Karpas-422 (cell line): ENCODE measurements at regions not wholly inside any gene's neighbourhood (a gene's known extent, or its start where the extent isn't known, plus 50 kb on each side); places are given as distances from the start of the nearest gene placed in this dataset.

Experiments
- DNase-seq: peaks from one replicate; pipeline ENCODE4 v3.0.0-alpha.2; 2015
- H2AFZ ChIP-seq: fragments of 200-600 bp; sonication (generic); 2 replicates; pipeline ENCODE4 v1.6.1; 2014; ENCODE audit warnings: antibody characterized with exemption, low read length, mixed read lengths
- H3K27ac ChIP-seq: fragments of 200-600 bp; sonication (generic); 2 replicates; pipeline ENCODE4 v1.5.1; 2014; ENCODE audit warnings: mild to moderate bottlenecking, low read length, moderate library complexity
- H3K27me3 ChIP-seq: fragments of 200-600 bp; sonication (generic); 2 replicates; pipeline ENCODE4 v1.6.1; 2014; ENCODE audit warnings: low read length, mixed read lengths
- H3K36me3 ChIP-seq: fragments of 200-600 bp; sonication (generic); 2 replicates; pipeline ENCODE4 v1.6.1; 2014; ENCODE audit warnings: low read length, mixed read lengths; ENCODE audit not compliant: insufficient read depth
- H3K4me1 ChIP-seq: fragments of 200-600 bp; sonication (generic); 2 replicates; pipeline ENCODE4 v1.6.1; 2014; ENCODE audit warnings: mild to moderate bottlenecking, low read length, mixed read lengths
- H3K4me2 ChIP-seq: fragments of 200-600 bp; sonication (generic); 2 replicates; pipeline ENCODE4 v1.6.1; 2014; ENCODE audit warnings: low read length, low read depth, mild to moderate bottlenecking; ENCODE audit not compliant: poor library complexity, severe bottlenecking
- H3K4me3 ChIP-seq: fragments of 200-600 bp; sonication (generic); 2 replicates; pipeline ENCODE4 v1.5.1; 2014; ENCODE audit warnings: mild to moderate bottlenecking, antibody characterized with exemption, low read length, mixed read lengths
- H3K79me2 ChIP-seq: fragments of 200-600 bp; sonication (generic); 2 replicates; pipeline ENCODE4 v1.6.1; 2014; ENCODE audit warnings: mild to moderate bottlenecking, low read length, mixed read lengths
- H3K9ac ChIP-seq: fragments of 200-600 bp; sonication (generic); 2 replicates; pipeline ENCODE4 v1.6.0; 2014; ENCODE audit warnings: low read length
- H3K9me2 ChIP-seq: fragments of 200-600 bp; sonication (generic), shearing (Covaris generic); replicated peaks from 2 replicates; pipeline ENCODE4 v1.6.0; 2014; ENCODE audit warnings: mild to moderate bottlenecking, low read length, moderate library complexity; ENCODE audit not compliant: insufficient read depth
- H3K9me3 ChIP-seq: fragments of 300-700, 200-600 bp; sonication (generic); 2 replicates; pipeline ENCODE4 v1.6.1; 2014; ENCODE audit warnings: low read length, mixed read lengths
- H4K20me1 ChIP-seq: fragments of 200-600 bp; sonication (generic); 2 replicates; pipeline ENCODE4 v1.6.1; 2014; ENCODE audit warnings: mild to moderate bottlenecking, antibody characterized with exemption, low read length, low read depth; ENCODE audit not compliant: insufficient read depth

DNA sequence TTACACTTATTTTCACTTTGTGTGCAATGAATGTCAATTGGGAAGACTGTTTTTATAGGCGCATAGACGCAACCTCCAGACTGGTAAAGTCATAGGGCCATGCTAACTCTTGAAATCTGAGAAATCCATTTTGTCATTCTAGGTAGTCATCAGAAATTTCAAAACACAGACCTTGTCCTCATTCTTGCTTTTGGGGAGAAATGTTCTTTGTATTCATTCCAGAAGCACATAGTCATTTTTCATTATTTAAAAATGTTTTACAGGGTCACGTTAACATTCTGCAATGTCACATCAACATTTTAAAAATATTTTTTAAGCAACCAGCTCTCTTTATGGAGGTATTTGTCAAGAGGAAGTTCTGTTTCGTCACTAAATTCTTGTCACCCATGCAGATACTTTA is 898.4 kb downstream of the PDCD6IP start:
- no peaks in the 10 kb centered on the region for H3K36me3 ChIP-seq
- no peaks in the 10 kb centered on the region for H4K20me1 ChIP-seq
- H3K79me2 ChIP-seq, result no peaks in the 10 kb centered on the region
- no peaks in the 10 kb centered on the region for H3K9me2 ChIP-seq
- no peak for DNase-seq
- no peak overlapping the region for H2AFZ ChIP-seq
- no peak overlapping the region for H3K4me2 ChIP-seq
- H3K4me3 ChIP-seq, result no peak overlapping the region
- no peaks in the 10 kb centered on the region for H3K27me3 ChIP-seq
- H3K9ac ChIP-seq, result no peak overlapping the region
- H3K27ac ChIP-seq, result no peak overlapping the region
- H3K4me1 ChIP-seq, result no peaks in the 10 kb centered on the region
- peaks cover 7% of the 10 kb centered on the region; the same call in 1 of the 2 replicates for H3K9me3 ChIP-seq

DNA sequence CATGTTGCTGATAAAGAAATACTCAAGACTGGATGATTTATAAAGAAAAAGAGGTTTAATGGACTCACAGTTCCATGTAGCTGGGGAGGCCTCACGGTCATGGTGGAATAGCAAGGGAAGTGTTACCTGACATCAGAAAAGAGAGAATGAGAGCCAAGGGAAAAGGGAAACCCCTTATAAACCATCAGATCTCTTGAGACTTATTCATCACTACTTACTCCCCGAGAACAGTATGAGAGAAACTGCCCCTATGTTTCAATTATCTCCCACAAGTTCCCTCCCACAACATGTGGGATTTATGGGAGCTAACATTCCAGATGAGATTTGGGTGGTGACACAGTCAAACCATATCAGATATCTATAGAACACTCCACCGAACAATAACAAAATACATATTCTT is 904.6 kb downstream of the PDCD6IP start:
- H3K4me3 ChIP-seq, result no peak overlapping the region
- no peaks in the 10 kb centered on the region for H3K4me1 ChIP-seq
- no peaks in the 10 kb centered on the region for H4K20me1 ChIP-seq
- no peaks in the 10 kb centered on the region for H3K79me2 ChIP-seq
- no peak overlapping the region for H3K4me2 ChIP-seq
- no peak overlapping the region for H3K9ac ChIP-seq
- no peaks in the 10 kb centered on the region for H3K27me3 ChIP-seq
- no peaks in the 10 kb centered on the region for H3K36me3 ChIP-seq
- H3K27ac ChIP-seq, result no peak overlapping the region
- H3K9me3 ChIP-seq, result peaks cover 7% of the 10 kb centered on the region; the same call in 1 of the 2 replicates
- no peaks in the 10 kb centered on the region for H3K9me2 ChIP-seq
- H2AFZ ChIP-seq, result no peak overlapping the region
- DNase-seq, result no peak

DNA sequence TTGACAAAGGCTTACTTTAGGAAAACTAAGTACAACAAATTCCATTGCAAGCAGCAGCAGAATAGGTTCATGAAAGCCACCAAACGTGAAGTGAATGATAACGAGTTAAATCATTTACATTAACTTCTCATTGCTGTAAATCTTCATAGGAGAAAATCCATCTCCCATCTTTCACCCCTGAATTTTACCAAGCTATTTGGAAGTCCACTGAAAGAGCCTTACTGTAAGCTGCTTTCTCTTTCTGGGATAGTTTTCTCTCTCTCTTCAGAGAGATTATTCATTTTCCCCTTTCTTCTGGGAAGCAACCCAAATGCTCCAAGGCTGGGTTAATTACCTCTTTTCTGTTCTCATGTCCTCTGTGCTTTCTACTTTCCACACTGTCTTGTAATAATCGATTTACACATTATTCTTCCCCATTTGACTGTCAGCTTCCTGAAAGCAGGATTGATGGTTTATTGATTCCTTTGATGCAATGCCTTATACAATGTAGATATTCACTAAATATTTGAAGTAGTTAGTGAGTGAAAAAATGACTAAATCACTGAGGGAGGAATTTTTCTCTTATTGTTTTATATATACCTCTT is 914.3 kb upstream of the ARPP21 start:
- Histone ChIP-seq H3K9me3 (no peaks in the 10 kb centered on the region), H3K79me2 (no peaks in the 10 kb centered on the region), H4K20me1 (no peaks in the 10 kb centered on the region), H3K4me1 (no peaks in the 10 kb centered on the region), H3K4me2 (no peak overlapping the region), H3K27ac (no peak overlapping the region), H3K9me2 (no peaks in the 10 kb centered on the region), H3K4me3 (no peak overlapping the region), H3K36me3 (no peaks in the 10 kb centered on the region), H3K9ac (no peak overlapping the region), H2AFZ (no peak overlapping the region), H3K27me3 (no peaks in the 10 kb centered on the region)
- no peak for DNase-seq

DNA sequence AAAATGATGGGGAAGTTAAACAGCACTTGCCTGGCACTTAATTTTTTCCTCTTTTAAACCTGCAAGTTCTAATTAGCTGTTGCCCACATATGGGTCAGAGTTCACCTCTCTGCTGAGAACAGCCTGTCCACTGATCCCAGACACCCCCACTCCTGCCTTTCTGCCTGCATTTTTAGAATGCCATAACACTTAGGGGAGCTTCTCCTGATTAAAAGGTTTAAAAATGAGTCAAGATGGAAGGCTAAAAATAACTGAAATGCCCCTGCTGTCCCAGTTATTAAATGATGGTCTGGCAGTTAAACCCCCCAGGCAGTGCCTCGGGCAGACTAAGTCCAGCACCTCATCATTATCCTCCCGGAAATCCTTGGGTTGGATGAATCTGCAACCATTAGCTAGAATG is 913.6 kb upstream of the ARPP21 start:
- no peak overlapping the region for H3K4me2 ChIP-seq
- H3K4me1 ChIP-seq, result no peaks in the 10 kb centered on the region
- no peak for DNase-seq
- H3K9me2 ChIP-seq, result no peaks in the 10 kb centered on the region
- H3K79me2 ChIP-seq, result no peaks in the 10 kb centered on the region
- no peaks in the 10 kb centered on the region for H4K20me1 ChIP-seq
- no peak overlapping the region for H3K27ac ChIP-seq
- no peak overlapping the region for H3K4me3 ChIP-seq
- H3K9me3 ChIP-seq, result no peaks in the 10 kb centered on the region
- H3K27me3 ChIP-seq, result no peaks in the 10 kb centered on the region
- H2AFZ ChIP-seq, result no peak overlapping the region
- H3K9ac ChIP-seq, result no peak overlapping the region
- no peaks in the 10 kb centered on the region for H3K36me3 ChIP-seq

DNA sequence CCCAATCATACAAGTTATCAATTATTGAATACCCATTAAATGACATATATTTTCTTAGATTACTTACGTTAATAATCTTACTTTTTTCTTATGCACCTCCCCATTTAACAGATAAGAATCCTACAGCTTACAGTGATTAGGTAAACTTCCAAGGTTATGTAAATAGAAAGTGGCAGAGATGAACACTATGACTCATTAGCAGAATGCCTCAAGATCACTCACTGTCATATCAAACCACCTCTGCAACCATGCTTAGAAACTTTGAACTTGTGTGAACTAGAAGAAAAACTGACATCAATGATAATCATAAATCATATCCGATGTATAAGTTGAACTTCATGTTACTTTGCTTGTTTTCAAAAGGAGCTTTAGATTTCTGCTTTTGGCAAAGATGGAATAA is 911.6 kb upstream of the ARPP21 start:
- Histone ChIP-seq H3K4me2 (no peak overlapping the region), H3K79me2 (no peaks in the 10 kb centered on the region), H3K27ac (no peak overlapping the region), H3K27me3 (no peaks in the 10 kb centered on the region), H3K9ac (no peak overlapping the region), H4K20me1 (no peaks in the 10 kb centered on the region), H3K9me2 (no peaks in the 10 kb centered on the region), H2AFZ (no peak overlapping the region), H3K4me3 (no peak overlapping the region), H3K9me3 (no peaks in the 10 kb centered on the region), H3K36me3 (no peaks in the 10 kb centered on the region), H3K4me1 (no peaks in the 10 kb centered on the region)
- DNase-seq, result no peak

DNA sequence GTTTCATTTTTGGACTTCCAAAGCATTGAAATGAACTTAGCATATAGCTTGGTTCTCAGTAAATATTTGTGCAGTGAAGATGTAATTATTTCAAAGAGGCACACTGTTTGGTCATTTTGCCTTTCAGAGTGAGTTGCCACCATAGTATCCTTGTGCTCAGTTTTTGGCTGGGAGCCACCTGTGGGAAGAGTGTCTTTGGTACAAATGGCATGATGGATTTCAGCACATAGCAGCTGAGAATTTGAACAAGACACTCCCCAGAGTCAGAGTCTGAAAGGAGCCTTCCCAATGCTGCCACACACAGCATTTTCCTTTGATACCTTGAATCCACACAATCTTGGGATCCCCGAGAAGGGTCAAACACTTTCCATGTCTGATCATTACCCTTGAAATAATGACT is 897.2 kb upstream of the ARPP21 start:
- Histone ChIP-seq H3K27me3 (no peaks in the 10 kb centered on the region), H3K27ac (no peak overlapping the region), H3K79me2 (no peaks in the 10 kb centered on the region), H3K9me2 (no peaks in the 10 kb centered on the region), H3K9me3 (no peaks in the 10 kb centered on the region), H2AFZ (no peak overlapping the region), H3K4me3 (no peak overlapping the region), H3K4me1 (no peaks in the 10 kb centered on the region), H3K4me2 (no peak overlapping the region), H3K36me3 (no peaks in the 10 kb centered on the region), H4K20me1 (no peaks in the 10 kb centered on the region), H3K9ac (no peak overlapping the region)
- DNase-seq, result no peak

DNA sequence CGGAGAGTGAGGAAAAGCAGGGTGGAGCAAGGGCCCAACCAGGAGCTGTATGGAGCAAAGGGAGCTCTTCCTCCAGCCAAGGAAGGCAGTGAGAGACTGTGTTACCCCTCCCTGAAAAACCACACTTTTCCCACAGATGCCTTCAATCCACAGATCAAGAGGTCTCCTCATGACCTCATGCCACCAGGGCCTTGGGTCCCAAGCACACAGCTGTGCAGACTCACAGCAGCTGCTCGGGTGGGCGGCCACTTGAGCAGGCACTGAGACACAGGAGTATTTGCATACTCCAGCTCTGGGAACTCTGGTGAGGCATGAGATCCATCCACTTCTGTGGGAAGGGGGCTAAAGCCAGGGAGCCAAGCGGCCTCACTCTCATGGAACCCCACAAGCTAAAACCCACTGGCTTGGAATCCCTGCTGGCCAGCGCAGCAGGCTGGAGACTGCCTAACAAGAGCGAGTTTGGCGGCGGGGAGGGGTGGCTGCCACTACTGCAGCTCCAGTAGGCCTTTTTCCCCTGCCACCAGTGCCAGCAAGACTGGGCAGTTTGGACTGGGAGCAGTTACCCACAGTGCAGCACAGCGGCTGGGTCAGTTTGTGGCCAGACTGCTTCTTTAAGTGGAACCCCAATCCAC is 880.6 kb upstream of the ARPP21 start:
- DNase-seq, result no peak
- Histone ChIP-seq H3K9me2 (no peaks in the 10 kb centered on the region), H2AFZ (no peak overlapping the region), H3K27me3 (no peaks in the 10 kb centered on the region), H3K4me1 (no peaks in the 10 kb centered on the region), H3K36me3 (no peaks in the 10 kb centered on the region), H3K9ac (no peak overlapping the region), H4K20me1 (no peaks in the 10 kb centered on the region), H3K4me2 (no peak overlapping the region), H3K9me3 (no peaks in the 10 kb centered on the region), H3K27ac (no peak overlapping the region), H3K79me2 (no peaks in the 10 kb centered on the region), H3K4me3 (no peak overlapping the region)

DNA sequence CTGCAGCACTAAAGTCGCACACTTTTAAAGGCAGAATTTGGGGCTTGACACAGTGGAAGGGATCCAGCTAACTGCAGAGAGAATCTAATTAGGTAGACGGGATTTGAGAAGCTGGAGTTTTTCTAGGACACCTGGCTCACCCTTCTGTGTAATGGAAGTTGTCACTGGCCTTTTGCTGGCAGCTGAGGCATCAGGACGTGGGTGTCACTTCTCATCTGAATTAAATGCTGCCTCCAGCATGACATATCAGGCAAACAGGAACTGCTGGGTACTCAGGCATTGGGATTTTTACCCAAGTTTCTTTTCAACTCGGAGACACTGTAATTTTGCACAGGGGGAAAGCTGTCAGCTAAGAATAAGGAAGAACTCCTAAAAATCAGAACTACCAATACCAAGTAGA is 861.9 kb upstream of the ARPP21 start:
- Histone ChIP-seq H3K4me2 (no peak overlapping the region), H3K9me3 (no peaks in the 10 kb centered on the region), H2AFZ (no peak overlapping the region), H4K20me1 (no peaks in the 10 kb centered on the region), H3K4me3 (no peak overlapping the region), H3K9ac (no peak overlapping the region), H3K9me2 (no peaks in the 10 kb centered on the region), H3K27me3 (no peaks in the 10 kb centered on the region), H3K36me3 (no peaks in the 10 kb centered on the region), H3K27ac (no peak overlapping the region), H3K79me2 (no peaks in the 10 kb centered on the region), H3K4me1 (no peaks in the 10 kb centered on the region)
- DNase-seq, result no peak
